Upper lobe of right lung (tissue), 1 donor: ENCODE measurements at regions not wholly inside any gene's neighbourhood (a gene's known extent, or its start where the extent isn't known, plus 50 kb on each side); places are given as distances from the start of the nearest gene placed in this dataset.
A peak's percentile ranks its signal among the peaks of the same experiment; 100 is the strongest.

Experiments
- ATAC-seq: fragments of 200-7000 bp; cut with Tn5 transposase; one replicate; pipeline ENCODE4 v1.9.1; 2020; ENCODE audit warnings: mild to moderate bottlenecking, moderate library complexity
- DNase-seq: peaks from one replicate; pipeline ENCODE4 v3.0.0-alpha.2; 2020
- H3K27ac ChIP-seq: fragments of 200-600 bp; one replicate; pipeline ENCODE4 v1.8.0; 2022
- H3K27me3 ChIP-seq: fragments of 200-600 bp; one replicate; pipeline ENCODE4 v1.8.0; 2022; ENCODE audit warnings: mild to moderate bottlenecking
- H3K36me3 ChIP-seq: fragments of 200-600 bp; one replicate; pipeline ENCODE4 v1.8.0; 2022
- H3K4me1 ChIP-seq: fragments of 200-600 bp; one replicate; pipeline ENCODE4 v1.8.0; 2022
- H3K4me3 ChIP-seq: fragments of 200-600 bp; one replicate; pipeline ENCODE4 v1.8.0; 2022; ENCODE audit warnings: mild to moderate bottlenecking
- H3K9me3 ChIP-seq: fragments of 200-600 bp; one replicate; pipeline ENCODE4 v1.8.0; 2022
- CTCF ChIP-seq: fragments of 200-600 bp; IDR thresholded peaks from one replicate; pipeline ENCODE4 v1.8.0; 2022; ENCODE audit warnings: antibody characterized with exemption
- intact Hi-C: fragments of 100-400 bp; cut with DNase I; formaldehyde crosslinking; loops from one replicate; pipeline ENCODE4 v1.11.0; 2022
- donor health status: DM: no; HTN: yes; CAD: no; lungs with severe emphysema.

GRCh38 chr5:60323596-60323995 is 376.4 kb downstream of the DEPDC1B start:
- Histone ChIP-seq H3K27ac (no peak overlapping the region), H3K27me3 (no peaks in the 10 kb centered on the region), H3K4me1 (no peaks in the 10 kb centered on the region), H3K9me3 (no peaks in the 10 kb centered on the region), H3K4me3 (no peak overlapping the region), H3K36me3 (no peaks in the 10 kb centered on the region)
- TF ChIP-seq CTCF = no peak
- ATAC-seq (no peak), DNase-seq (no peak)
- intact Hi-C loops = no loop called here

- H3K36me3 ChIP-seq = no peaks in the 10 kb centered on the region
- intact Hi-C loops = no loop called here
- ATAC-seq (no peak), DNase-seq (no peak)
- no peak overlapping the region for H3K4me3 ChIP-seq
- no peak overlapping the region for H3K27ac ChIP-seq
- no peaks in the 10 kb centered on the region for H3K9me3 ChIP-seq
- no peaks in the 10 kb centered on the region for H3K27me3 ChIP-seq
- no peaks in the 10 kb centered on the region for H3K4me1 ChIP-seq
- no peak for TF ChIP-seq CTCF
Observed at GRCh38 chr5:60312098-60312497, 387.9 kb downstream of the DEPDC1B start.

- Histone ChIP-seq H3K4me1 (no peaks in the 10 kb centered on the region), H3K9me3 (no peaks in the 10 kb centered on the region), H3K27me3 (no peaks in the 10 kb centered on the region), H3K27ac (no peak overlapping the region), H3K36me3 (no peaks in the 10 kb centered on the region), H3K4me3 (no peak overlapping the region)
- no peak for TF ChIP-seq CTCF
- no peak for DNase-seq
- intact Hi-C loops = no loop called here
- ATAC-seq = no peak
Observed at GRCh38 chr5:60299944-60300343, 400.0 kb downstream of the DEPDC1B start.

GRCh38 chr5:60297658-60298057 is 402.3 kb downstream of the DEPDC1B start:
- DNase-seq (no peak), ATAC-seq (no peak)
- H3K36me3 ChIP-seq = no peaks in the 10 kb centered on the region
- H3K27me3 ChIP-seq = no peaks in the 10 kb centered on the region
- no peak overlapping the region for H3K27ac ChIP-seq
- intact Hi-C loops = no loop called here
- no peaks in the 10 kb centered on the region for H3K4me1 ChIP-seq
- no peak overlapping the region for H3K4me3 ChIP-seq
- no peak for TF ChIP-seq CTCF
- H3K9me3 ChIP-seq = no peaks in the 10 kb centered on the region

GRCh38 chr5:60295423-60295822 is 401.9 kb upstream of the PDE4D start:
- Histone ChIP-seq H3K4me1 (no peaks in the 10 kb centered on the region), H3K27ac (no peak overlapping the region), H3K36me3 (no peaks in the 10 kb centered on the region), H3K9me3 (no peaks in the 10 kb centered on the region), H3K27me3 (no peaks in the 10 kb centered on the region), H3K4me3 (no peak overlapping the region)
- ATAC-seq = peak; percentile 67
- intact Hi-C loops = no loop called here
- peak; percentile 24 for TF ChIP-seq CTCF
- DNase-seq = no peak

GRCh38 chr5:60293518-60293917 is 400.0 kb upstream of the PDE4D start:
- ATAC-seq (no peak), DNase-seq (no peak)
- Histone ChIP-seq H3K4me1 (no peaks in the 10 kb centered on the region), H3K27me3 (no peaks in the 10 kb centered on the region), H3K4me3 (no peak overlapping the region), H3K36me3 (no peaks in the 10 kb centered on the region), H3K9me3 (no peaks in the 10 kb centered on the region), H3K27ac (no peak overlapping the region)
- no peak for TF ChIP-seq CTCF
- intact Hi-C loops = no loop called here
